WERI-Rb-1 (cell line): ENCODE measurements at regions not wholly inside any gene's neighbourhood (a gene's known extent, or its start where the extent isn't known, plus 50 kb on each side); places are given as distances from the start of the nearest gene placed in this dataset.
"Not testable (repeated sequence)": the region's sequence is repeated elsewhere in the genome, so short reads cannot be mapped to it uniquely, and the experiment has no call there.

Source experiments
- DNase-seq: peaks from one replicate; pipeline ENCODE4 v3.0.0-alpha.2; 2020
- H3K27ac ChIP-seq: fragments of 250-450 bp; sonication (Bioruptor Pico); 2 replicates; pipeline ENCODE4 v1.5.1; 2020; ENCODE audit warnings: mild to moderate bottlenecking, moderate library complexity
- H3K27me3 ChIP-seq: fragments of 250-450 bp; sonication (Bioruptor Pico); 2 replicates; pipeline ENCODE4 v1.5.1; 2021; ENCODE audit warnings: mild to moderate bottlenecking, low read depth, moderate library complexity; ENCODE audit not compliant: insufficient read depth, severe bottlenecking
- H3K36me3 ChIP-seq: fragments of 250-450 bp; sonication (Bioruptor Pico); 2 replicates; pipeline ENCODE4 v1.5.1; 2020; ENCODE audit warnings: mild to moderate bottlenecking, moderate library complexity
- H3K4me3 ChIP-seq: 2 replicates; pipeline ENCODE4 v1.5.1; 2011; ENCODE audit warnings: low read depth, mild to moderate bottlenecking, control low read depth, low read length
- H3K9me3 ChIP-seq: fragments of 250-450 bp; sonication (Bioruptor Pico); 2 replicates; pipeline ENCODE4 v1.5.1; 2021; ENCODE audit warnings: mild to moderate bottlenecking, moderate library complexity; ENCODE audit not compliant: severe bottlenecking
- TF ChIP-seq, protein P1 (sequence below): IDR thresholded peaks from 2 replicates; pipeline ENCODE4 v1.5.1; 2011; ENCODE audit warnings: low read depth, mild to moderate bottlenecking, control low read depth, inconsistent platforms, low read length

DNA sequence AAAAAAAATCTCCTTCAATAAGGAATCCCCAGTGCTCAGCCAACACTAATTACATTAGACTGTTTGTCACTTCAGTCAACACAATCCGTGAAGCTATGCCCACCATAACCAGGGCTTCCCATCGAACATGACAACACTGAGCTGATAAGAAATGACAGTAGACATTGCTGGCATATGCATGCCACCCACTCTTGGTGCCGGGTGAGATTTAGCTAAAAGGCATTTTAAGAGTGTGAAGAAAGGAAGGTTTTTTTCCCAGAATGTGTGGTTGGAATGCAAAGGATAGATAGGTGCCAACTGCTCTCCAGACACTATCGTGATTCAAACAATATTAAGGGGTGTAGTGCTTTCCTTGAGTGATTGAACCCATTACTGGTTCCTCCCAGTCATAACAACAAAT, 344.0 kb upstream of the LMCD1 start:
- no peaks in the 10 kb centered on the region for H3K27me3 ChIP-seq
- no peak for DNase-seq
- H3K4me3 ChIP-seq: no peak overlapping the region
- no peaks in the 10 kb centered on the region for H3K36me3 ChIP-seq
- no peak overlapping the region for H3K27ac ChIP-seq
- no peaks in the 10 kb centered on the region for H3K9me3 ChIP-seq
- TF ChIP-seq, protein P1, sequence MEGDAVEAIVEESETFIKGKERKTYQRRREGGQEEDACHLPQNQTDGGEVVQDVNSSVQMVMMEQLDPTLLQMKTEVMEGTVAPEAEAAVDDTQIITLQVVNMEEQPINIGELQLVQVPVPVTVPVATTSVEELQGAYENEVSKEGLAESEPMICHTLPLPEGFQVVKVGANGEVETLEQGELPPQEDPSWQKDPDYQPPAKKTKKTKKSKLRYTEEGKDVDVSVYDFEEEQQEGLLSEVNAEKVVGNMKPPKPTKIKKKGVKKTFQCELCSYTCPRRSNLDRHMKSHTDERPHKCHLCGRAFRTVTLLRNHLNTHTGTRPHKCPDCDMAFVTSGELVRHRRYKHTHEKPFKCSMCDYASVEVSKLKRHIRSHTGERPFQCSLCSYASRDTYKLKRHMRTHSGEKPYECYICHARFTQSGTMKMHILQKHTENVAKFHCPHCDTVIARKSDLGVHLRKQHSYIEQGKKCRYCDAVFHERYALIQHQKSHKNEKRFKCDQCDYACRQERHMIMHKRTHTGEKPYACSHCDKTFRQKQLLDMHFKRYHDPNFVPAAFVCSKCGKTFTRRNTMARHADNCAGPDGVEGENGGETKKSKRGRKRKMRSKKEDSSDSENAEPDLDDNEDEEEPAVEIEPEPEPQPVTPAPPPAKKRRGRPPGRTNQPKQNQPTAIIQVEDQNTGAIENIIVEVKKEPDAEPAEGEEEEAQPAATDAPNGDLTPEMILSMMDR: no peak

- no peak overlapping the region for H3K27ac ChIP-seq
- DNase-seq: no peak
- no peaks in the 10 kb centered on the region for H3K36me3 ChIP-seq
- TF ChIP-seq, protein P1: no peak
- no peaks in the 10 kb centered on the region for H3K9me3 ChIP-seq
- no peak overlapping the region for H3K4me3 ChIP-seq
- H3K27me3 ChIP-seq: no peaks in the 10 kb centered on the region
Measured at GRCh38 chr3:8164145-8164544, 337.5 kb upstream of the LMCD1 start.

DNA sequence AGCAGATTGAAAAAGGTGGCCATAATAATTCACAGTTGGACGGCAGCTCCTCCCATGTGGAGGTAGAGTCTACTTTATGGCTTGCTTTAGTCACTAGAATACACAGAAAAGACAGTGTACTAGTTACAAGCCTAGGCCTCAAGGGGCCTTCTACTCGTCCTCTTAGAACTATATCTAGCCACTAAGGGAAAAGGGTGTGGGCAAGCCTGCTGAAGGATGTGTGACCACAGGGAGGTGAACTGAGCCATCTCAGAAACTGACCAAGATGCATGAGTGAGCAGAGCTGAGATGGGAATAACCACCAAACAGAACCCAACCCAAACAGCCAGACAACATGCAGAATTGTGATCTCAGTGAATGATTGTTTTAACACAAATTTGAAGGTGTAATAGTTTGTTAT, 335.6 kb upstream of the LMCD1 start:
- H3K36me3 ChIP-seq: no peaks in the 10 kb centered on the region
- no peak overlapping the region for H3K27ac ChIP-seq
- no peak for DNase-seq
- TF ChIP-seq, protein P1: peak; percentile 14; the same call in 1 of the 2 replicates
- H3K27me3 ChIP-seq: no peaks in the 10 kb centered on the region
- no peak overlapping the region for H3K4me3 ChIP-seq
- H3K9me3 ChIP-seq: no peaks in the 10 kb centered on the region

- no peaks in the 10 kb centered on the region for H3K36me3 ChIP-seq
- TF ChIP-seq, protein P1: no peak
- H3K27me3 ChIP-seq: no peaks in the 10 kb centered on the region
- no peak for DNase-seq
- H3K27ac ChIP-seq: no peak overlapping the region
- H3K9me3 ChIP-seq: no peaks in the 10 kb centered on the region
- H3K4me3 ChIP-seq: no peak overlapping the region
Measured at GRCh38 chr3:8170971-8171508, 330.6 kb upstream of the LMCD1 start.

GRCh38 chr3:8173892-8174291, 327.7 kb upstream of the LMCD1 start:
- Histone ChIP-seq H3K27ac (no peak overlapping the region), H3K9me3 (no peaks in the 10 kb centered on the region), H3K27me3 (no peaks in the 10 kb centered on the region), H3K36me3 (no peaks in the 10 kb centered on the region), H3K4me3 (no peak overlapping the region)
- DNase-seq: no peak
- TF ChIP-seq, protein P1: no peak

DNA sequence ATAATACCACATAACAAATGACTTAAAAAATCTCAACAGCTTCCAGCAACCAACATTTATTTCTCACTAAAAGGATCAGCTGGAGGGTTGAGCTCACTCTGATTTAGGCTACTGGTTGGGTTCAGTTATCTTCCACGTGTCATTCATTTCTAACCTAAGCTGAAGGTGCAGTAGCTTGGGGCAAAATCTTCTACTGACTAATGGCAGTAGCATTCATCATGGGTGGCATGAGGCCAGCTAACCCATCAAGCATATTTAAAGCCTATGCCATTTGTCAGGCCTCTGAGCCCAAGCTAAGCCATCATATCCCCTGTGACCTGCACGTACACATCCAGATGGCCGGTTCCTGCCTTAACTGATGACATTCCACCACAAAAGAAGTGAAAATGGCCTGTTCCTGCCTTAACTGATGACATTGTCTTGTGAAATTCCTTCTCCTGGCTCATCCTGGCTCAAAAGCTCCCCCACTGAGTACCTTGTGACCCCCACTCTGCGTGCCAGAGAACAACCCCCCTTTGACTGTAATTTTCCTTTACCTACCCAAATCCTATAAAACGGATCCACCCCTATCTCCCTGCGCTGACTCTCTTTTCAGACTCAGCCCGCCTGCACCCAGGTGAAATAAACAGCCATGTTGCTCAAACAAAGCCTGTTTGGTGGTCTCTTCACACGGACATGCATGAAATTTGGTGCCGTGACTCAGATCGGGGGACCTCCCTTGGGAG, 324.7 kb upstream of the LMCD1 start:
- H3K36me3 ChIP-seq, H3K4me3 ChIP-seq, H3K27ac ChIP-seq, H3K9me3 ChIP-seq, H3K27me3 ChIP-seq: not testable (repeated sequence)
- DNase-seq: peak; percentile 25

GRCh38 chr3:8178516-8178915, 323.1 kb upstream of the LMCD1 start:
- H3K4me3 ChIP-seq, H3K36me3 ChIP-seq, H3K27ac ChIP-seq, H3K27me3 ChIP-seq, H3K9me3 ChIP-seq: not testable (repeated sequence)
- peak; percentile 64 for DNase-seq
